Left renal pelvis (tissue), 4 donors: ENCODE measurements at regions not wholly inside any gene's neighbourhood (a gene's known extent, or its start where the extent isn't known, plus 50 kb on each side); places are given as distances from the start of the nearest gene placed in this dataset.
"Not testable (repeated sequence)": the region's sequence is repeated elsewhere in the genome, so short reads cannot be mapped to it uniquely, and the experiment has no call there.

Experiments used
- DNase-seq, 4 donors: peaks; one replicate each; pipeline ENCODE4 v3.0.0-alpha.2; 2013; ENCODE audit warnings: low read depth in 4 of 4, low spot score in 3 of 4

GRCh38 chr2:191476901-191477300 is 201.0 kb upstream of the NABP1 start:
- DNase-seq, result no peak

- DNase-seq, result no peak
Measured at GRCh38 chr2:191478799-191479679, 198.9 kb upstream of the NABP1 start.

GRCh38 chr2:191479680-191480023 is 198.3 kb upstream of the NABP1 start:
- no peak for DNase-seq

GRCh38 chr2:191481305-191482070 is 196.4 kb upstream of the NABP1 start:
- no peak for DNase-seq

GRCh38 chr2:191483117-191483516 is 194.8 kb upstream of the NABP1 start:
- no peak for DNase-seq

- DNase-seq, result no peak
Measured at GRCh38 chr2:191486584-191487320, 191.2 kb upstream of the NABP1 start.

- no peak for DNase-seq
Measured at GRCh38 chr2:191488135-191488534, 189.8 kb upstream of the NABP1 start.

- no peak for DNase-seq
Measured at GRCh38 chr2:191489177-191489576, 188.8 kb upstream of the NABP1 start.

- DNase-seq, result no peak
Measured at GRCh38 chr2:191496838-191497237, 181.1 kb upstream of the NABP1 start.

- no peak for DNase-seq
Measured at GRCh38 chr2:191497822-191498221, 180.1 kb upstream of the NABP1 start.

- DNase-seq, result no peak
Measured at GRCh38 chr2:191499050-191499449, 178.9 kb upstream of the NABP1 start.

- no peak for DNase-seq
Measured at GRCh38 chr2:191499874-191500565, 177.9 kb upstream of the NABP1 start.

- DNase-seq, result no peak
Measured at GRCh38 chr2:191500566-191500883, 177.4 kb upstream of the NABP1 start.

- no peak for DNase-seq
Measured at GRCh38 chr2:191500884-191501560, 176.9 kb upstream of the NABP1 start.

- peak in 2 of 4 donors; percentile 21 to 40 for DNase-seq
Measured at GRCh38 chr2:191501561-191502168, 176.3 kb upstream of the NABP1 start.

GRCh38 chr2:191506515-191506914 is 171.4 kb upstream of the NABP1 start:
- no peak for DNase-seq

- not testable (repeated sequence) for DNase-seq
Measured at GRCh38 chr2:191507252-191507853, 170.6 kb upstream of the NABP1 start.

GRCh38 chr2:191508738-191509137 is 169.2 kb upstream of the NABP1 start:
- DNase-seq, result no peak

- no peak for DNase-seq
Measured at GRCh38 chr2:191512216-191512835, 165.6 kb upstream of the NABP1 start.
